ENCODE measurements at regions not wholly inside any gene's neighbourhood (a gene's known extent, or its start where the extent isn't known, plus 50 kb on each side); places are given as distances from the start of the nearest gene placed in this dataset.

DNA sequence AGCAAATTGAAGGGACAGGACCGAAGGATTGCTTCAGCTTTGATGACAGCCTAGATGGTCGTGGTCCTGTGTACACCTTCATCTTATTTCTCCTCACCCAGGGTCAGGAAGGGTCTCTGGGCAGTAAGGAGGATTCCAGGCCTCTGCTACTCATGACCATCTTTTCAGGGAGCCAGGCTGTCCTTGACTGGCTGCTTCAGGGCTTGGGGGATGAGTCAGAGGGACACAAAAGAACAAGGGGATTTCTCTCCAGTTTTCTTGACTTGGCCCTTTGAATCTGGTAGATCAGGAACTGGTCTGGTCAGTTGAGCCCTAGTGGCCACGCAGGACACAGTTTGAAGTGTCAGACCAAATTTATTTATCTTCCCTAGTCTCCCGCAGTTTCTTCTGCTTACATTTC lies 402.1 kb upstream of the CHD6 start:
- WGBS, 10 experiments = 0 to 100% (median 47%) methylated on average over 1 to 4 of the region's 4 CpGs

GRCh38 chr20:42018979-42019378 lies 400.8 kb upstream of the CHD6 start:
- Histone ChIP-seq H3K4me1 (replicated peaks in 1 of 2) (no peaks in the 10 kb centered on the region), H3K27ac (no peak overlapping the region), H3K4me3 (no peak overlapping the region)
- in situ Hi-C loops (cut with MboI; ENCODE audit: low pct_unique_long_range_greater_than_20kb in 2 of 9, low sequenced_read_pairs in 9 of 9, unreplicated experiment in 9 of 9) = no loop called here
- ATAC-seq (replicated peaks in 6 of 8) = peak in 1 of 8 experiments; percentile 37

More for the DNA sequence above, 402.1 kb upstream of the CHD6 start:
- Histone ChIP-seq H3K27ac (no peak overlapping the region), H3K4me3 (no peak overlapping the region), H3K4me1 (replicated peaks in 1 of 2) (no peaks in the 10 kb centered on the region)
- in situ Hi-C loops (cut with MboI; ENCODE audit: low pct_unique_long_range_greater_than_20kb in 2 of 9, low sequenced_read_pairs in 9 of 9, unreplicated experiment in 9 of 9) = no loop called here
- no peak for ATAC-seq (replicated peaks in 6 of 8)

DNA sequence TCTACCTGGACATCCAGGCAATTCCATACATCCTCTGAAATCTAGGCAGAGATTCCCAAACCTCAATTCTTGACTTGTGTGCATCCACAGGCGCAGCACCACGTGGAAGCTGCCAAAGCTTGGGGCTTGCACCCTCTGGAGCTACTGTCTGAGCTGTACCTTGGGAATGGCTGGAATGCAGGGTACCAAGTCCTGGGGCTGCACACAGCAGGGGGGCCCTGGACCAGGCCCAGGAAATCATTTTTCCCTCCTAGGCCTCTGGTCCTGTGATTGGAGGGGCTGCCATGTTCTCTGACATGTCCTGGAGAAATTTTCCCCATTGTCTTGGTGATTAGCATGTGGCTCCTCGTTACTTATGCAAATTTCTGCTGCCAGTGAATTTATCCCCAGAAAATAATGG lies 391.9 kb upstream of the CHD6 start:
- WGBS, 10 experiments = 0 to 33% (median 14%) methylated on average over 1 of the region's 3 CpGs; no CpG with 5 or more reads in 2 of the 10 experiments
- Histone ChIP-seq H3K4me3 (no peak overlapping the region), H3K27ac (no peak overlapping the region), H3K4me1 (replicated peaks in 1 of 2) (no peaks in the 10 kb centered on the region)
- ATAC-seq (replicated peaks in 6 of 8) = no peak
- in situ Hi-C loops (cut with MboI; ENCODE audit: low pct_unique_long_range_greater_than_20kb in 2 of 9, low sequenced_read_pairs in 9 of 9, unreplicated experiment in 9 of 9) = no loop called here

DNA sequence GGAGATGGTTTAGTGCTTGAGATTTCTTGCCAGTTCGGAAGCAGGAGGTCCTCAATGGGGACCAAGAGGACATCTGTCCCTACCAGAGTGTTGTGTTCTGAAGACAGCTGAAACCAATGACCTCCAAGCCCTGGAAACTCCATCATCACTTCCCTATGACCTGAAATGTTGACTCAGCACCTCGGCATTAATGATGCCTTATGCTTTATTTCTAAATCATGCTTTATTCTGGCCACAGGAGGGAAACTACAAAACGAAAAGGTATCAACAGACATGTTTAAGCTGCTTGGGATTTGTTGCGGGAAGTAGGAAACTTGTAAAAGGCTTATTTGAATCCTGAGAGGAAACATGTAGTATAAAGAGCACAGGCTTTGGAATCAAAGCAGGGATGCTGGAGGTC lies 389.1 kb upstream of the CHD6 start:
- Histone ChIP-seq H3K4me3 (no peak overlapping the region), H3K4me1 (replicated peaks in 1 of 2) (no peaks in the 10 kb centered on the region), H3K27ac (no peak overlapping the region)
- 0 to 88% (median 37%) methylated on average over 1 to 4 of the region's 4 CpGs for WGBS, 10 experiments
- in situ Hi-C loops (cut with MboI; ENCODE audit: low pct_unique_long_range_greater_than_20kb in 2 of 9, low sequenced_read_pairs in 9 of 9, unreplicated experiment in 9 of 9) = no loop called here
- ATAC-seq (replicated peaks in 6 of 8) = no peak

DNA sequence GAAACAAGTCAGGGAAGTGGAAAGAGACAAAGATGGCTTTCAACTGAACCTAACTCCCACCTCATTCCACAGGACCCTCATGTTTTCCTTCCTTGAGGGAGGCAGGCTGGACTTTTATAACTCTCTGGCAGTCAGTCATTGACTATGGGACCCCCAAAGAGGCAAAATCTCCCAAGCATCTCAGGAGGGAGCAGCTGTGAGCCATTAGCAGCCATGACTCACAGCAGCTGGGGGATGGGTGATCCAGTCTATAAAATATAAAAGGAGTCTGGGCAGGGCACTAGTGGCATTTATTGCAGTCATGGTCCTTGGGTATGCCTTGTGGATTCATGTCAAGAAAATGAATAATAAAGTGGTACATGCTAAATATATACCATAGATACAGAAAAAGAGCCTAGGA lies 387.0 kb upstream of the CHD6 start:
- no peak overlapping the region for H3K27ac ChIP-seq
- no peaks in the 10 kb centered on the region for H3K4me1 ChIP-seq (replicated peaks in 1 of 2)
- in situ Hi-C loops (cut with MboI; ENCODE audit: low pct_unique_long_range_greater_than_20kb in 2 of 9, low sequenced_read_pairs in 9 of 9, unreplicated experiment in 9 of 9) = no loop called here
- no peak overlapping the region for H3K4me3 ChIP-seq
- peak in 2 of 8 experiments; percentile 41 to 49 for ATAC-seq (replicated peaks in 6 of 8)

DNA sequence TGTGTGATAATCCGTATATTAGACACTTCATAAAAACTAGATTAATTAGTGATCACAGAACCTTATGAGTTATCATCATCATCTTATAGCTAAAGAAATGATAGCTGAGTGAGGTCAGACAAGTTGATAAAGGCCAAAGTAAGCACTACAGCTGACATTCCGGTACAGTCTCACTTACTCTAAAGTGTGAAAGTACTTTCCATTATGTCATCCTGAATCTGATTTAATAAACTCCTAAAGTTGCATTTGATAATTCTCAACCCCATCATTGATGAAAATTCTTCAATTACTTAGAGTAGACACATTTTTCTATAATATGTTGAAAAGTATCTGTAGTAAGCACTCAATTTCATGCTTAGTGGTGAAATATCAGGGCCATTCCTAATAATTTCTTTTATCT lies 385.2 kb upstream of the CHD6 start:
- WGBS, 10 experiments = 34 to 92% (median 76%) methylated on average over 1 to 2 of the region's 2 CpGs
- Histone ChIP-seq H3K4me1 (replicated peaks in 1 of 2) (no peaks in the 10 kb centered on the region), H3K4me3 (no peak overlapping the region), H3K27ac (no peak overlapping the region)
- in situ Hi-C loops (cut with MboI; ENCODE audit: low pct_unique_long_range_greater_than_20kb in 2 of 9, low sequenced_read_pairs in 9 of 9, unreplicated experiment in 9 of 9) = no loop called here
- ATAC-seq (replicated peaks in 6 of 8) = no peak

DNA sequence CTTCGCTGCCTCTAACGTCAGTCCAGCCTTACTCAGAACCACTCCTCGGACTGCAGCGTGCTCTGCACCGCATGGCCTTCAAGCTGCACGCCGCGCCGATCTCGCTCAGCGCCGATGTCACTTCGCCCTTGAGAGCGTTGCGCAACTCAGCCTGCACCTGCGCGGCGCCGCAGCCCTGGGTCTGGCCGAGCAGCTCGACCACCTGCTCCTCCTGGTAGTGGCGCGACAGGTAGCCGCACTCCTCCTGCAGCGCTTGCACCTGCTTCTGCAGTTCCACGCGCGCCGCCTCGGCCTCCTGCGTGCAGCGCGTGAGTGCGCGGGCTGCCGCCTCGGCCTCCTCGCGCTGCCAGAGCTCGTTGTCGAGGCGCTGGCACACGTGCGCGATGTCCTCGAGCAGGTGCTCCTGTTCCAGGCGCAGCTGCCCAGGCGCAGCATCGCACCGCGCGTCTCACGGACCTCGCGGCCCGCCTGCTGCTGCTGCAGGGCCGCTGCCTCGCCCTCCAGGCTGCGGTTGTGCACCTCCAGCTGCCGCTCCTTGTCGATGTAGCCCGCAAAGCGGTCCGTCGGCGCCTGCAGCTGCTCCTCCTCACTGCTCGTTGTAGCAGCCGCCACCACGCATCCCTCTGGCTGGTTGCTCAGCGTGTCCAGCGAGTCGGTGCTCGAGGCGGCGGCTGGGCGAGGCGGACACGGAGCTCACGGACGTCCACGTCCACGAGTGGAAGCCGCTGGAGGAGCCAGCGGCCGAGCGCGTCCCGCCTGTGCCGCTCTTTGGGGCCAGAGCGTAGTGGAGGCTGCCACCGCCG lies 380.6 kb upstream of the CHD6 start:
- in situ Hi-C loops (cut with MboI; ENCODE audit: low pct_unique_long_range_greater_than_20kb in 2 of 9, low sequenced_read_pairs in 9 of 9, unreplicated experiment in 9 of 9) = no loop called here
- Histone ChIP-seq H3K27ac (no peak overlapping the region), H3K4me1 (replicated peaks in 1 of 2) (no peaks in the 10 kb centered on the region), H3K4me3 (no peak overlapping the region)
- WGBS, 10 experiments = 80 to 100% (median 95%) methylated on average over 1 to 48 of the region's 92 CpGs; no CpG with 5 or more reads in 4 of the 10 experiments
- ATAC-seq (replicated peaks in 6 of 8) = no peak

- no peak for ATAC-seq (replicated peaks in 6 of 8)
- WGBS, 10 experiments = 0 to 100% (median 76%) methylated on average over 1 to 3 of the region's 3 CpGs; no CpG with 5 or more reads in 2 of the 10 experiments
- H3K4me1 ChIP-seq (replicated peaks in 1 of 2) = no peaks in the 10 kb centered on the region
These were observed 378.8 kb upstream of the CHD6 start for GRCh38 chr20:41996951-41997350.

GRCh38 chr20:41992481-41992880 lies 374.3 kb upstream of the CHD6 start:
- no peaks in the 10 kb centered on the region for H3K4me1 ChIP-seq (replicated peaks in 1 of 2)
- no peak for ATAC-seq (replicated peaks in 6 of 8)
- H3K27ac ChIP-seq = no peak overlapping the region
- H3K4me3 ChIP-seq = no peak overlapping the region
- WGBS, 10 experiments = 0 to 67% (median 44%) methylated on average over 1 to 3 of the region's 4 CpGs; no CpG with 5 or more reads in 1 of the 10 experiments
- in situ Hi-C loops (cut with MboI; ENCODE audit: low pct_unique_long_range_greater_than_20kb in 2 of 9, low sequenced_read_pairs in 9 of 9, unreplicated experiment in 9 of 9) = no loop called here

More at GRCh38 chr20:41996951-41997350, 378.8 kb upstream of the CHD6 start:
- Histone ChIP-seq H3K27ac (no peak overlapping the region), H3K4me3 (no peak overlapping the region)
- in situ Hi-C loops (cut with MboI; ENCODE audit: low pct_unique_long_range_greater_than_20kb in 2 of 9, low sequenced_read_pairs in 9 of 9, unreplicated experiment in 9 of 9) = no loop called here

- WGBS, 10 experiments = 0 to 40% (median 13%) methylated on average over 1 of the region's 1 CpG; no CpG with 5 or more reads in 7 of the 10 experiments
- ATAC-seq (replicated peaks in 6 of 8) = no peak
- no peak overlapping the region for H3K4me3 ChIP-seq
- in situ Hi-C loops (cut with MboI; ENCODE audit: low pct_unique_long_range_greater_than_20kb in 2 of 9, low sequenced_read_pairs in 9 of 9, unreplicated experiment in 9 of 9) = no loop called here
- H3K27ac ChIP-seq = no peak overlapping the region
- H3K4me1 ChIP-seq (replicated peaks in 1 of 2) = no peaks in the 10 kb centered on the region
These were observed 373.2 kb upstream of the CHD6 start for GRCh38 chr20:41991412-41991811.

GRCh38 chr20:41989935-41990635 lies 371.9 kb upstream of the CHD6 start:
- 7 to 100% (median 42%) methylated on average over 1 to 9 of the region's 10 CpGs for WGBS, 10 experiments
- peak in 2 of 8 experiments; percentile 28 to 40 for ATAC-seq (replicated peaks in 6 of 8)
- no peaks in the 10 kb centered on the region for H3K4me1 ChIP-seq (replicated peaks in 1 of 2)
- H3K4me3 ChIP-seq = no peak overlapping the region
- no peak overlapping the region for H3K27ac ChIP-seq
- in situ Hi-C loops (cut with MboI; ENCODE audit: low pct_unique_long_range_greater_than_20kb in 2 of 9, low sequenced_read_pairs in 9 of 9, unreplicated experiment in 9 of 9) = no loop called here

- WGBS, 10 experiments = 19 to 60% (median 50%) methylated on average over 1 to 3 of the region's 3 CpGs; no CpG with 5 or more reads in 3 of the 10 experiments
- in situ Hi-C loops (cut with MboI; ENCODE audit: low pct_unique_long_range_greater_than_20kb in 2 of 9, low sequenced_read_pairs in 9 of 9, unreplicated experiment in 9 of 9) = no loop called here
These were observed 371.0 kb upstream of the CHD6 start for GRCh38 chr20:41989039-41989679.

GRCh38 chr20:41984031-41984430 lies 365.9 kb upstream of the CHD6 start:
- WGBS, 10 experiments = 0 to 75% (median 57%) methylated on average over 1 to 2 of the region's 2 CpGs; no CpG with 5 or more reads in 6 of the 10 experiments

More at GRCh38 chr20:41989039-41989679, 371.0 kb upstream of the CHD6 start:
- Histone ChIP-seq H3K4me1 (replicated peaks in 1 of 2) (no peaks in the 10 kb centered on the region), H3K27ac (no peak overlapping the region), H3K4me3 (no peak overlapping the region)
- no peak for ATAC-seq (replicated peaks in 6 of 8)

More at GRCh38 chr20:41984031-41984430, 365.9 kb upstream of the CHD6 start:
- Histone ChIP-seq H3K4me3 (no peak overlapping the region), H3K4me1 (replicated peaks in 1 of 2) (no peaks in the 10 kb centered on the region), H3K27ac (no peak overlapping the region)
- in situ Hi-C loops (cut with MboI; ENCODE audit: low pct_unique_long_range_greater_than_20kb in 2 of 9, low sequenced_read_pairs in 9 of 9, unreplicated experiment in 9 of 9) = no loop called here
- ATAC-seq (replicated peaks in 6 of 8) = no peak
